ENCODE measurements at regions not wholly inside any gene's neighbourhood (a gene's known extent, or its start where the extent isn't known, plus 50 kb on each side); places are given as distances from the start of the nearest gene placed in this dataset.
"Not testable (repeated sequence)": the region's sequence is repeated elsewhere in the genome, so short reads cannot be mapped to it uniquely, and the experiment has no call there.

GRCh38 chr5:152711801-152712388 is 306.8 kb upstream of the NMUR2 start:
- no peak for DNase-seq
- Mint-ChIP-seq H3K4me3 (no peak overlapping the region), H3K9me3 (no peaks in the 10 kb centered on the region), H3K36me3 (ENCODE audit: low read depth) (no peaks in the 10 kb centered on the region), H3K4me1 (no peaks in the 10 kb centered on the region), H3K27me3 (no peaks in the 10 kb centered on the region), H3K27ac (no peak overlapping the region)
- ChIA-PET CTCF (no interaction called here), POLR2A (no interaction called here)

DNA sequence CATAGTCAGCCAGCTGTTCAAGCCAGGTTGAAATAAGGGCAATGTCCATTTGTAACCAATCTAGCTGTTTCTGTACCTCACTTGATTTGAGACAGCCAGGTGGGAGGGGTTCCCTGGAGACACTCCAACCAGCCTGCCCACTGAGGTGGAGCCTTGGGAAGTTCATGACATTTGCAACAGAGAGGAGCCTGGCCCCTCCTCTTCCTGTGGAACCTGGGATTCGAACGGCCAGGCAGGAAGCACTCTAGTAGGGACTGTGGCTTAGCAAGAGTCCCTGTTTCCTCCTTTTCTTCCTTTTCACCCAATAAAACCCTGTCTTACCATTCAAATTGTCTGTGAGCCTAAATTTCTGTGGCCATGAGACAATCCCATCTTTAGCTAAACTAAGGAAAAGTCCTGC is 312.3 kb upstream of the NMUR2 start:
- no peaks in the 10 kb centered on the region for H3K4me1 Mint-ChIP-seq
- ChIA-PET CTCF (no interaction called here), POLR2A (no interaction called here)
- H3K4me3 Mint-ChIP-seq, result no peak overlapping the region
- H3K27ac Mint-ChIP-seq, result no peak overlapping the region
- DNase-seq, result no peak
- no peaks in the 10 kb centered on the region for H3K36me3 Mint-ChIP-seq (ENCODE audit: low read depth)
- H3K9me3 Mint-ChIP-seq, result peaks cover 6% of the 10 kb centered on the region
- H3K27me3 Mint-ChIP-seq, result no peaks in the 10 kb centered on the region

DNA sequence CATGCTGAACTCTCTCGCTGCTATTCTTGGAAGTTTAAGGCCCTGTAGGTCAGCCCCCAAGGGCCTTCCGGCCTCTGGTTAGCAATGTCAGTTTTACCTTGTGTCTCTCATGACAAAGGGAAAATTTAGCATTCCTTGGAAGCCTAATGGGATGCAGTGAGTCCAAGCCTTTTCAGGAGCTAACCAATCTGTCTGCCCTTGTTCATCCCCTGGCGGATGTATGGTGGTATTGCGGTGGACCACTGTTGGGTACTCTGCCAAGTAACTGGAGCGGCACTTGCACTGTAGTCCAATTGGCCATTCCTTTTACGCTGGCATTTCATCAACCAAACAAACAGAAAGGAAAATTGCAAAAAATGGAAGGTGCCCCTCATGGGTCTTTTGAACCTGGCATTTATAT is 318.4 kb upstream of the NMUR2 start:
- DNase-seq, result no peak
- no peak overlapping the region for H3K27ac Mint-ChIP-seq
- no peaks in the 10 kb centered on the region for H3K4me1 Mint-ChIP-seq
- no peaks in the 10 kb centered on the region for H3K27me3 Mint-ChIP-seq
- CTCF ChIA-PET, result no interaction called here
- no peak overlapping the region for H3K4me3 Mint-ChIP-seq
- POLR2A ChIA-PET, result no interaction called here
- H3K9me3 Mint-ChIP-seq, result peaks cover 14% of the 10 kb centered on the region
- H3K36me3 Mint-ChIP-seq (ENCODE audit: low read depth), result no peaks in the 10 kb centered on the region

DNA sequence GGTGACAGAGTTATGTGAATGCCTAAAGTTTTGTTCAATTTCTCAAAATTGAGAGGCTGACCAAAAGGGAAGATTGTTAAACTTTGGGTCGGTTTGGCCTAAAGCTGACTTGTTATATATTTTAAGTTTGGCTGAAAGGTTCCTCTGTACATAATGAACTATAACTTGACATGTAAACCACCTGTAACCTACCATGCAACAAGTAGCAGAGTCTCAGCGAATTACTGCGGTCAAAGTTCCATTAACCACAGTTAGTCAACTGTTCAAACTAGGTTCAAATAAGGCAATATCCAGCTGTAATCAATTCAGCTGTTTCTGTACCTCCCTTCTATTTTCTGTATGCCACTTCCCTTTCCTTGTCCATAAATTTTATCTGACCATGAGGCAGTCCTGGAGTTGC is 325.1 kb upstream of the NMUR2 start:
- H3K27ac Mint-ChIP-seq, result no peak overlapping the region
- H3K9me3 Mint-ChIP-seq, result no peaks in the 10 kb centered on the region
- no peaks in the 10 kb centered on the region for H3K27me3 Mint-ChIP-seq
- DNase-seq, result no peak
- no peaks in the 10 kb centered on the region for H3K36me3 Mint-ChIP-seq (ENCODE audit: low read depth)
- H3K4me1 Mint-ChIP-seq, result no peaks in the 10 kb centered on the region
- CTCF ChIA-PET, result no interaction called here
- H3K4me3 Mint-ChIP-seq, result no peak overlapping the region
- POLR2A ChIA-PET, result no interaction called here

GRCh38 chr5:152736906-152737305 is 331.8 kb upstream of the NMUR2 start:
- H3K4me3 Mint-ChIP-seq, result no peak overlapping the region
- no peaks in the 10 kb centered on the region for H3K27me3 Mint-ChIP-seq
- ChIA-PET CTCF (no interaction called here), POLR2A (no interaction called here)
- no peak overlapping the region for H3K27ac Mint-ChIP-seq
- no peaks in the 10 kb centered on the region for H3K4me1 Mint-ChIP-seq
- peaks cover 7% of the 10 kb centered on the region for H3K9me3 Mint-ChIP-seq
- no peak for DNase-seq
- H3K36me3 Mint-ChIP-seq (ENCODE audit: low read depth), result no peaks in the 10 kb centered on the region

- H3K27ac Mint-ChIP-seq, result no peak overlapping the region
- no peak for DNase-seq
- ChIA-PET CTCF (no interaction called here), POLR2A (no interaction called here)
- H3K36me3 Mint-ChIP-seq (ENCODE audit: low read depth), result no peaks in the 10 kb centered on the region
- no peak overlapping the region for H3K4me3 Mint-ChIP-seq
- H3K9me3 Mint-ChIP-seq, result peaks cover 7% of the 10 kb centered on the region
- H3K27me3 Mint-ChIP-seq, result no peaks in the 10 kb centered on the region
- H3K4me1 Mint-ChIP-seq, result no peaks in the 10 kb centered on the region
These were observed 334.8 kb upstream of the NMUR2 start for GRCh38 chr5:152739916-152740315.

GRCh38 chr5:152741126-152741525 is 336.0 kb upstream of the NMUR2 start:
- DNase-seq; H3K36me3 Mint-ChIP-seq (ENCODE audit: low read depth); H3K9me3 Mint-ChIP-seq; H3K27ac Mint-ChIP-seq; H3K27me3 Mint-ChIP-seq; H3K4me1 Mint-ChIP-seq; H3K4me3 Mint-ChIP-seq; CTCF ChIA-PET; POLR2A ChIA-PET: not testable (repeated sequence)

DNA sequence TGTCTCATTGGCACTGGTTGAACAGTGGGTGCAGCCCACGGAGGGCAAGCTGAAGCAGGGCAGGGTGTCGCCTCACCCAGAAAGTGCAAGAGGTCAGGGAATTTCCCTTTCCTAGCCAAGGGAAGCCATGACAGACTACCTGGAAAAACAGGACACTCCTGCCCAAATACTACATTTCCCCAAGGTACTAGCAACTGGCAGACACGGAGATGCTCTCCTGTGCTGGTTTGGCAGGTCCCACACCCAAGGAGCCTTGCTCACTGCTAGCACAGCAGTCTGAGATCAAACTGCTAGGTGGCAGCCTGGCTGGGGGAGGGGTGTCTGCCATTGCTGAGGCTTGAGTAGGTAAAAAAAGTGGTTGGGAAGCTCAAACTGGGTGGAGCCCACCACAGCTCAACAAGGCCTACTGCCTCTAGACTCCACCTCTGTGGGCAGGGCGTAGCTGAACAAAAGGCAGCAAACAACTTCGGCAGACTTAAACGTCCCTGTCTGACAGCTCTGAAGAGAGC is 382.7 kb upstream of the NMUR2 start:
- H3K27me3 Mint-ChIP-seq; H3K4me3 Mint-ChIP-seq; H3K27ac Mint-ChIP-seq; POLR2A ChIA-PET; H3K4me1 Mint-ChIP-seq; CTCF ChIA-PET; DNase-seq; H3K36me3 Mint-ChIP-seq (ENCODE audit: low read depth); H3K9me3 Mint-ChIP-seq: not testable (repeated sequence)

DNA sequence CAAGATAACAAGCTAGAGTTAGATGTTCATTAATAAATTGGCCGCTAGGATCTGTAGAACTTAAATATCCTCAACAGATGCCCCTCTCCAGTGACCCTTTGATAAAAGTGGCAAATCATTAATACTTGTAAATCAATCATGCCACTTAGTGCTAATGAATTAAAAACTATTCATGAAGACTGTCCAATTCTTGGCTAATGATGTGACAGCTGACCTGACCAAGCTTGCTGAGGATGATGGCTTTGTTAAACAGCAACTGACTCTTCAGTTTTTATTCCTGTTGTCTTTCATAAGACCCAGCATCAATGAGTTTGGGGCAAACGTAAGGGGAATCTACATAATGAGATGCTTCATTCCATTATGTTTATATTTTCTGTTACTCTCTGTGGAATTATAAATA is 396.8 kb upstream of the NMUR2 start:
- Mint-ChIP-seq H3K4me1 (no peaks in the 10 kb centered on the region), H3K4me3 (no peak overlapping the region), H3K27ac (no peak overlapping the region), H3K27me3 (no peaks in the 10 kb centered on the region), H3K36me3 (ENCODE audit: low read depth) (no peaks in the 10 kb centered on the region), H3K9me3 (no peaks in the 10 kb centered on the region)
- no peak for DNase-seq
- CTCF ChIA-PET, result no interaction called here
- POLR2A ChIA-PET, result no interaction called here

- no peaks in the 10 kb centered on the region for H3K36me3 Mint-ChIP-seq (ENCODE audit: low read depth)
- no peaks in the 10 kb centered on the region for H3K9me3 Mint-ChIP-seq
- H3K4me1 Mint-ChIP-seq, result no peaks in the 10 kb centered on the region
- ChIA-PET POLR2A (no interaction called here), CTCF (no interaction called here)
- H3K27me3 Mint-ChIP-seq, result no peaks in the 10 kb centered on the region
- no peak for DNase-seq
- no peak overlapping the region for H3K27ac Mint-ChIP-seq
- H3K4me3 Mint-ChIP-seq, result no peak overlapping the region
These were observed 399.1 kb upstream of the NMUR2 start for GRCh38 chr5:152804179-152804578.

- DNase-seq, result no peak
- Mint-ChIP-seq H3K4me1 (no peaks in the 10 kb centered on the region), H3K9me3 (peaks cover 5% of the 10 kb centered on the region), H3K27me3 (no peaks in the 10 kb centered on the region), H3K36me3 (ENCODE audit: low read depth) (no peaks in the 10 kb centered on the region), H3K27ac (no peak overlapping the region), H3K4me3 (no peak overlapping the region)
- CTCF ChIA-PET, result no interaction called here
- POLR2A ChIA-PET, result no interaction called here
These were observed 406.9 kb upstream of the NMUR2 start for GRCh38 chr5:152811988-152812387.

- DNase-seq, result no peak
- POLR2A ChIA-PET, result no interaction called here
- H3K27me3 Mint-ChIP-seq, result no peaks in the 10 kb centered on the region
- CTCF ChIA-PET, result no interaction called here
- no peaks in the 10 kb centered on the region for H3K4me1 Mint-ChIP-seq
- H3K27ac Mint-ChIP-seq, result no peak overlapping the region
- no peaks in the 10 kb centered on the region for H3K36me3 Mint-ChIP-seq (ENCODE audit: low read depth)
- no peak overlapping the region for H3K4me3 Mint-ChIP-seq
- peaks cover 7% of the 10 kb centered on the region for H3K9me3 Mint-ChIP-seq
These were observed 408.4 kb upstream of the NMUR2 start for GRCh38 chr5:152813526-152813925.

- Mint-ChIP-seq H3K36me3 (ENCODE audit: low read depth) (no peaks in the 10 kb centered on the region), H3K4me1 (no peaks in the 10 kb centered on the region), H3K27ac (no peak overlapping the region), H3K27me3 (no peaks in the 10 kb centered on the region), H3K4me3 (no peak overlapping the region), H3K9me3 (peaks cover 4% of the 10 kb centered on the region)
- no peak for DNase-seq
- ChIA-PET CTCF (no interaction called here), POLR2A (no interaction called here)
These were observed 414.8 kb upstream of the NMUR2 start for GRCh38 chr5:152819891-152820290.

DNA sequence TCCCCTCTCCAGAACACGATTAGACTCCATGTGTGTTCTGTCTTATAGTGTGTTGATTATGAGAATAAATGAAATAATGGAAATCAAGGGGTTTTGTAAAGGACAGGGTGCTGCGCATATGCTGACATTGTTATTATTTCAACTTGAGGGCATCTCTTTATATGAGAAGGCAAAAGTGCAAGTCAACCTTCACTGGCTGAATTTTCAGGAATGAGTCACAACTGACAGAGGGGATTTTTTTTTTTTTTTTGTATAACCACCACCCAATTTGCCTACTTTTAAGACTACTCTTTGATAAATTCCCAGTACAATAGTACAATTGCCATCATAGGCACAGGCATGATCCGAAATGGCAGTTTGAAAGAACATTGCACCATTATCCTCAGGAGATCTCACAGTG is 419.2 kb upstream of the NMUR2 start:
- Mint-ChIP-seq H3K36me3 (ENCODE audit: low read depth) (no peaks in the 10 kb centered on the region), H3K4me1 (no peaks in the 10 kb centered on the region), H3K27ac (no peak overlapping the region), H3K4me3 (no peak overlapping the region), H3K27me3 (no peaks in the 10 kb centered on the region), H3K9me3 (peaks cover 4% of the 10 kb centered on the region)
- DNase-seq, result no peak
- ChIA-PET CTCF (no interaction called here), POLR2A (no interaction called here)

DNA sequence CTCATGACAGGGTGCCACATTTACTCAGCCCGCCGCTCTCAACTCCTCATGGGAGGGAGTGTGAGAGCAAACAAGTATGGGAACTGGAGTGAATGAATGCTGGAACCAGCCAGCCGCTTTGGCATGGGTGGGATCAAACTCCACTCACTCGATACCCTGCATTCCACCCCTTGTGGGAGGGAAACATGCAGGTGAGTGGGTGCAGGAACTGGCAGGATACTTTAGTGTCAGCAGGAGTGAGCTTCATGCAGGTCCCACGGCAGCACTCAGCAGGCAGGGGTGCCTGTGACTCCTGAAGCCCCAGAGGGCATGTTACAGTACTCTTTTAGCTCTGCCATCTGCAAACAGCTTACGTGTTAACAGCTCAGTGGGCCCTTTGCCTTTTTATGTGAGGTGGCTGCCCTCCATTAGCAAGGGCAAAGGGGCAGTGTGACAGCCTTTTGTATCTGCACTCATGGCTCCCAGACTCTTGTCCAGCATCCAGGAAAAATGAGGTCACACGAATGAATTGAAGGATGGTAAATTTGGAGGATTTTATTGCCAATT is 433.2 kb upstream of the NMUR2 start:
- POLR2A ChIA-PET, result no interaction called here
- no peak for DNase-seq
- Mint-ChIP-seq H3K36me3 (ENCODE audit: low read depth) (no peaks in the 10 kb centered on the region), H3K9me3 (peaks cover 6% of the 10 kb centered on the region), H3K27me3 (no peaks in the 10 kb centered on the region), H3K4me1 (no peaks in the 10 kb centered on the region), H3K27ac (no peak overlapping the region), H3K4me3 (no peak overlapping the region)
- CTCF ChIA-PET, result no interaction called here

Measured in activated CD4-positive, alpha-beta memory T cell treated with anti-CD3 and anti-CD28 coated beads, Interleukin-2, amount 10 ng/mL, durations not matched to agents 7 days and 5 days (primary cell).